Stimulated activated CD8-positive, alpha-beta memory T cell treated with anti-CD3 and anti-CD28 coated beads, Interleukin-12 subunit alpha, Interleukin-12 subunit beta, amount 100 ng/mL, for 1 hour (primary cell): ENCODE measurements at regions not wholly inside any gene's neighbourhood (a gene's known extent, or its start where the extent isn't known, plus 50 kb on each side); places are given as distances from the start of the nearest gene placed in this dataset.
A peak's percentile ranks its signal among the peaks of the same experiment; 100 is the strongest.

ENCODE experiments used
- DNase-seq: peaks from one replicate; pipeline ENCODE4 v3.0.0-alpha.2; 2020; ENCODE audit warnings: low read depth

DNA sequence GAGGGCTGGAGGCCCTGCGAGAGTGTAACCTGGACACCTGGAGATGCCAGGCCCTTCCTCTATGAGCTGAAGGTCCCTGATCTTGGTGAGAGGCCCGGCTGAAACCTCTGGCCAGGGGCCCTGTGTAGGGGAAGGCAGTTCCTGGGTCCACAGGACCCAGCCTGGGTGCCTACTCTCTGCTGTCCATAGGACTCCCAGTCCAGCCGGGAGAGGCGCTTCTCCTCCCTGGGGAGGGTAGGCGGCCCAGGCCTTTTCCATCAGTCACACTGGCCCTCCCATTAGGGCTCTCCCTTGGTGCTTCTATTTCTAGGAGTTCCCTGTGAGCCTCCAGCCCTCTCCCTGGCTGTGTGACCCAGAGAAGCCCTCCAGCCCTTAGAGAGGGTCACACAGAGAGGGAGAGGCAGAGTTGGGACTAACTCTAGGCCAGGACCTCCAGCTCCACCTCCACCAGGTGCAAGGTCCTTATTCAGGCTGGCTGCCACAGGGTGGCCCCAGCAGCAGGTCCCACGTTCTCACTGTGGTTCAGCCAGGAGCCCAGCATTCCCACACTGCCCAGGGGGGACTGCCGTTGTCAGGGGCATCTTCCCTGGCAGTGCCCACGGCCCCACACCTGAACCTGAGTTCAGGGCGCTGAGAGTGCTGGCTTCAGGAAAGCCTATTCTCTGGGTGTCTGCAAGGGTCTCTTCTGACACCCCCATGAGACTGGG is 146.8 kb downstream of the SMAD6 start:
- no peak for DNase-seq

DNA sequence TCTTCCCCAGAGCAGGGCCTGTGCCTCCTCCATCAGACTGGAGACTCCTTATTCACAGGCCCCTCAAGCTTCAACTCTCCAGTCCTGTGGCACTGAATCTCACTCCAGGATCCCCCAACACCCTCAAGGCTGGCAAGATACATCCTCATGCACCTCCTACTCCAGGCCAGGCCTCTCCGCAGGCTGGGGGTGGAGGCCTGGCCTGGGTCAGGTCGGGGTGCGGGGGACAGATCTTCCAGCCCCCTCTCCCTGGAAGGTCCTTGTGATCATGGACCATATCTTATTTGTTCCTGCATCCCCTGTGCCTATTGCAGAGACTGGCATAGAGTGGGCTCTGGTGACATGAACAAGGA is 147.3 kb downstream of the SMAD6 start:
- DNase-seq: no peak

GRCh38 chr15:66849746-66850077 is 147.7 kb downstream of the SMAD6 start:
- DNase-seq: no peak

- no peak for DNase-seq
These were observed 148.3 kb downstream of the SMAD6 start for GRCh38 chr15:66850078-66850991.

DNA sequence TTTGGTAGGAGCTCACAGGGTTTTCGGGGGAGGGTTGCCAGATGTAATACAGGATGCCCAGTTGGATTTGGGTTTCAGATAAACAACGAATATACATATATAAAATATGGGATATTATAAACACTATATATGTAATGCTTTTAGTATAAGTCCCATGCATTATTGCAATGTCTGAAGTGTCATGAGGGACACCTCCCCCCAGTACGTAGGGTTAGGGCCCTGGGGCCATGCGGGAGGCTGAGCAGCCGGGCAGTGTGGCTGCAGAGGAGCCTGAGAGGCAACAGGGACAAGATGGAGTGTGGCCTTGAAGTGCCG is 148.9 kb downstream of the SMAD6 start:
- DNase-seq: no peak

DNA sequence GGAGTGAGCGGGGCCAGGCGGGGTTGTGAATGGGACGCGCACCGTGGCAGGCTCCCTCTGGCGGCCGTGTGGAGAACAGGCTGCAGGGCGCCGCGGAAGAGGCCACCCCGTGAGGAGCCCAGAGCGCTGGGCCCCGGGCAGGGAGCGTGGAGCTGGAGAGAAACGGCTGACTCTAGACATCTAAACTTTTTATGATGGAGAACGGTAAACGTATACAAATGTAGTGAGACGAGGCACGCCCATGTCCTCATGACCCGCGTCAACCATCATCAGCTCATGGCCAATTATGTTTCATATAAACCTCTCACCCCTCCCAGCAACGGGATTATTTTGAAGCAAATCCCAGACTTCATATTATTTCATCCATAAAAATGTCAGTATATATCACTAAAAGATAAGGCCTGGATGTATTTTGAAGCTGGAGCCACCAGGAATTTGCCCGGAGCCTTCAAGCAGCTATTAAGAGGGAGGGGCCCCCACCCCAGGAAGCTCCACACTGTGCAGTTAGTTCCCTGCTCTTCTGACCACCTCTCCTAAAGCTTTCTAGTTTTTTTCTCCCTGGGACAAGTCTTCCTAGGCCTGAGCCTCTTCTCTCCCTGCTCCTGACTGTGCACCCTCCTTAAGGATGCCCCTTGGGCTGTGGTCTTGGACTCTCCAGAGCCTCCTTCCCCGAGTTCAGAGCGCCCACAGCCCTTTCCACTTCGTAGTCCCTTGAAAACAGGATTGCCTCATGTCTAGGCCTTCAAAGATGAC is 149.5 kb downstream of the SMAD6 start:
- peak; percentile 57 for DNase-seq

GRCh38 chr15:66852064-66852905 is 150.2 kb downstream of the SMAD6 start:
- no peak for DNase-seq

DNA sequence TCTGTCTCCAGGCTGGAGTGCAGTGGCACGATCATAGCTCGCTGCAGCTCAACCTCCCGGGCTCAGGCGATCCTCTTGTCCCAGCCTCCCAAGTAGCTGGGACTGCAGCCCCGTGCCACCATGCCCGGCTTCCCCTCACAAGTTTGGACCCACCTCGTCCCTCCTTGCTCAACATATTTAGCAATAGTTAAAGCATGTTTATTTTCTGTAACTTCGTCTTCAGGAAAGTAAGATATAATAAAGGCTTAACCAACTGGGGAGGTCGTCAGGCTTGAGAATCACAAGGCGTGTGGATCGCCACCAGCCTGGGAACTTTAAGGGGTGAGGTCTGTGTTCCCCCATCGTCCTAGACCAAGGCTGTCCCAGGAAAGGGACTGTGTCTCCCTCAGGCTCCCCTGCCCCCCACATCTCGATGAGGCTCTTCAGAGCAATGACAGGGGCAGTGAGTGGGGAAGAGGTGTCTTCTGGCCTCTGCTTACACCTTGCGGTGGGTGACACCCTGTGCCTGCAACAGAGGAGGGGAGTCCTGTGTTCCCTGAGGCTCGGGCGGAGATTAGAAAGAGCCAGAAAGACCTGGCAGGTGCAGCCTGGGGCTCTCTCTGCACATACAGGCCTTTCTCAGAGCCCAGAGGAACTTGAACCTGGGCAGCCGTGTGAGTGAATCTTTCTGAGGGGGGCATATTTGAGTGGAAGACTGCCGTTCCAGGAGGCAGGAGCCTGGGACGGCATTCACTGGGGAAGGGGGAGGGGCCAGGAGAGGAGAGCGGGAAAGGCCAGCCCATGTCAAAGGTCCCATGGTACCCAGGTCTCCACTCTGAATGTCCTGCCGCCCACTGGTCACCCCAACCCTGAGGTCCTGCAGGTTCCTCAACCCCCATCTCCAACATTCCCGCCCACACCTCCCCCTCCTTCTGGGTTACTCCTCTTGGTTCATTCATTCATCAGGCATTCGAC is 152.3 kb downstream of the SMAD6 start:
- no peak for DNase-seq

DNA sequence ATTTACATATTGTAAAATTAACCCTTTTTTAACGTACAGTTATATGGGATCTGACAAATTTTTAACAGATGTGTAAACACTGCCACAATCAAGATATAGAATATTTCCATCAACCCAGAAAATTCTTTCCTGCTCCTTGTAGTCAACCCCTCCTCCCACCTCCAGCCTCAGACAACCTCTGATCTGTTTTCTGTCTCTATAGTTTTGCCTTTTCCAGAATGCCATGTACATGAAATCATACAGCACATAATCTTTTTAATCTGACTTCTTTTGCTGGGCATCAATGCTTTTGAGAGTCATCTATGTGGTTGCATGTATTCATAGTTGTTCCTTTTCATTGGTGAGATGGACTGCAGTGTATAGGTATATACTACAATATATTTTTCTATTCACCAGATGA is 153.0 kb downstream of the SMAD6 start:
- DNase-seq: no peak

GRCh38 chr15:66857694-66858093 is 155.7 kb downstream of the SMAD6 start:
- no peak for DNase-seq

DNA sequence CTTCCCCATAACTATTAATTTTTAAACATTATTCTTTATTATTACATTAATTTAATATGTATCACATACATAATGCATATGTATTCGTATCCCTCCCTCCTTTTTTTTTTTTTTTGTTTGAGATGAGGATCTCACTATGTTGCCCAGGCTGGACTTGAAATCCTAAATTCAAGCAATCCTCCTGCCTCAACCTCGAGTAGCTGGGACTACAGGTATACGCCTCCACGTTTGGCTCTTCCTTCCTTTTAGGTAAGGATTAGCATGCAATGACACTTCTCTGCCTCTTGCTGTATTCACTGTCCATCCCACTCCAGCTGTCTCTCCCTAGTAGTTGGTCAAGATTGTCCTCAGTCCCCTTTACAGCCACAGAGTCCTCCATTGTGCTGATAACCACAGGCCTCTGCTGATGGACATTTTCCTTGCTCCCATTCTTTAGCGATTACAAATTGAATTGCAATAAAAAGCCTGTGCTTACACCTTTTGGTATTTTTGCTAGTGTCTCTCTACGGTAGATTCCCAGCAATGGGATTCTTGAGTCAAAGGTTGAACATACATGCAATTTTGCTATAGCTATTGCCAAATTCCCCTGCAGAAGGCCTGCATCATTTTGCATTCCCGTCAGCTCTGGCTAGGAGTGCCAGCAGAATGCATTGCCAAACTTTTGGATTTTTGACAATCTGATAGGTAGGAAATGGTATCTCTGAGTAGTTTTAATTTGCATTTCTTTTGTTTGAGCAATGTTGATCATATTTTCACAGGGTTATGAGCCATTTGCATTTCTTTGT is 156.6 kb downstream of the SMAD6 start:
- DNase-seq: no peak

GRCh38 chr15:66859688-66860253 is 157.7 kb downstream of the SMAD6 start:
- no peak for DNase-seq

GRCh38 chr15:66860844-66861243 is 158.8 kb downstream of the SMAD6 start:
- DNase-seq: no peak

DNA sequence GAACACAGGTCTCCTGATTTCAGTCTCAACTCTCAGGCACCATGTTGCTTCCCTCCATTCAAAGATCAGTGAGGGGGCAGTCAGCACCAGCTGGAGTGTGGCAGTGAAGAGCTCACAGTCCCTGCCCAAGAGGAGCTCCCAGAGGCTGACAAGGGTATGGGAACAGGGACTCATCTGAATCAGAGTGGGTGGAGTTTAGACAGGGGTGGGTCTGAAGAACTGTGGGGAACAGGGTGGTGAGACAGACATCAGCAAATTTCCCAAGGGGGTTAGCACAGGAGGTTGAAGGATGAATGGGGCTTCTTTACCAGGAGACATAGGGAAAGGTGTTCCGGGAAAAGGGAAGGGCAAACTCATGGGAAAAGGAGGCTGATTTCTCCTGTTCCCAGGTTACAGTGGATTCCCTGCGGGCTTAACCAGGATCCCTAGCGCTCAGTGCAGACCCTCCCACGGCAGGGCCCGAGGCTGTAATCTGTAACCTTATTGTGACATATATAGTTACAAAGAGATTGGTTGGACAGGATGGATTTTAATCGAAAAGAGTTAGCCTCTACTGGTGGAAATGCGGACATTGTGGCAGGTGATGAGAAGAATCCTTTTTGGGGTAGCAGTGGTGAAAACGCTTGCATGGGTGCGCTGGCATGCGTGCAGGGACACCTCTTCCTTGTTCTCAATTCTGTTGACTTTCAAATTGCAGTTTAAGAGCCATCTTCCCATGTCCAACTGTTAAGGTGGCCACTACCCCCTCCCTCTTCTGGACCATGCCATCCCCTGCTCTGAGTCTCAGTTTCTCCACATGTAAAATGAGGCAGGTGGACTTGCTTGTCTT is 160.3 kb downstream of the SMAD6 start:
- DNase-seq: no peak

DNA sequence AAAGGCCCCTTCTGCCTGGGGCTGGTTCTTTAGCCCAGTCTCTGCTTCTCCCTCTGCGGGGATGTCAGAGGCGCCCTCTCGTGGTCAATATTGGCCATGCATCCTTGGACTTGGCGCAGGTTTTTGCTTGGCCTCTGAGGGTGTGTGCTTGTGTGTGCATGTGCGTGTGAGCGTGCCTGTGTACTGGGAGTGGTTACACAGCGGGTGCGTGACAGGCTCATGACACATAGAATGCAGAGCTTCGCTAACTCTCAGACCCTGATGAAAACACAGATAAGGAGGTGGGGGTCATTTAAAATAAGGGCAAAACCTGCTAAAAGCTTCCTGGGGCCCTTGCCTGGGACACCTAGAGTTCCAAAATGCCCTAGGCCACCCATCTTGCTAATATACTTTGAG is 160.9 kb downstream of the SMAD6 start:
- DNase-seq: peak; percentile 46

DNA sequence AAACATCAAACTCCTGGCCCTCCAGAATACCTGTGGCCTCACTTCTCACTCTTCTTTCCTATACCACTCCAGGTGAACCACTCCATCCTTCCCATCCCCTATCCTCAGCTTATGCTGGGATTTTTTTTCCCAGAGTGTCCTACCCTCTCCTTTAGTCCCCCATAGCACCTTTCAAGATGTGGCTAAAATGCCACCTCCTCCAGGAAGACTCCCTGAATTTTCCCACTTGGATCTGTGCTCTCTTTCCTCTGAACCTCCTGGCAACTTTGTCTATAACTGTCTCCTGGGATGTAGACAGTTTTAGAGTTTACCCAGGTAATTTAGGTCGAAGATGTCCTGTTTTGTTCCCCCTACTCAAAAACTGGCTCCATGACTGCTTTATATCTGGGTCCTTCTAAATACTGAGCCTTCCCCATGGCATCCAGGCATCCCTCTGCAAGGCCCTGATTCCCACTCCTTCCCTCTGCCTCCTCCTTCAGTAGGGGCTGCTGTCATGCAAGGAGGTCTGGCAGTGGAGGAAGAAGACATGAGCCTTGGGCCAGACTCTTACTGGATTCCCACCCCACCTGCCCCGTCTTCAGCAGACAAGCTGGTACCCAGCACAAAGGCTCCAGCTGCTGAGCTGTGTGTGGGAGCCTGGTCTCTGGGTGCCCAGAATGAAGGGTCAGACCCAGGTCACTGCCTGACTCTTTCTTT is 161.5 kb downstream of the SMAD6 start:
- no peak for DNase-seq

GRCh38 chr15:66864086-66864830 is 162.2 kb downstream of the SMAD6 start:
- DNase-seq: no peak

DNA sequence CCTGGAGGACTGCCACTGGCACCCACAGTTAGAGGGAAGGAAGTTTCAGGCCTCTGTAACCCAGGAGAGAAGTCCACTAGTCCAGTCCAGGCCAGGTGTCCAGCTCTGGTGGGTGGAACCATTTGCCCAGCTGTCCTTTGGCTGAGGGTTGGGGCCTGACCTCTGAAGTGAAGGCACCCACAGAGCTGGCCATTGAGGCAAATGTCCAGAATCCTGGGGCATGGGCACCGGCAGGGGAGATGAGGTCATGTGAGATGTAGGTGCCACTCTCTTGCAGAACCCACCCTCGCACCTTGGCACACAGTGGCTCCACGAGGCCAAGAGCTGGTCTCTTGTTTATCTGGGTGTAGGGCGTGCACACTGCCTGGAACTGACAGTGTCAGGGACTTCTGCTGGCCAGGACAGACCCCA is 162.8 kb downstream of the SMAD6 start:
- DNase-seq: no peak
